A673 (cell line): ENCODE measurements at regions not wholly inside any gene's neighbourhood (a gene's known extent, or its start where the extent isn't known, plus 50 kb on each side); places are given as distances from the start of the nearest gene placed in this dataset.

Experiments used
- CTCF ChIP-seq: fragments of 300-800, 200-600 bp; sonication (generic); conservative IDR thresholded peaks from 2 replicates; pipeline ENCODE4 v1.5.1; 2017; ENCODE audit warnings: low read depth, mild to moderate bottlenecking, antibody characterized with exemption, low read length, moderate library complexity, mixed read lengths
- EZH2 ChIP-seq: fragments of 200-600 bp; sonication (generic); IDR thresholded peaks from 2 replicates; pipeline ENCODE4 v1.6.1; 2017; ENCODE audit warnings: borderline replicate concordance, low read depth, mild to moderate bottlenecking, mixed read lengths, antibody characterized with exemption, low read length; ENCODE audit not compliant: poor library complexity, severe bottlenecking

GRCh38 chr2:15798701-15799431, 141.5 kb upstream of the MYCN start:
- TF ChIP-seq EZH2 (no peak), CTCF (no peak)
